ENCODE measurements at regions not wholly inside any gene's neighbourhood (a gene's known extent, or its start where the extent isn't known, plus 50 kb on each side); places are given as distances from the start of the nearest gene placed in this dataset.

DNA sequence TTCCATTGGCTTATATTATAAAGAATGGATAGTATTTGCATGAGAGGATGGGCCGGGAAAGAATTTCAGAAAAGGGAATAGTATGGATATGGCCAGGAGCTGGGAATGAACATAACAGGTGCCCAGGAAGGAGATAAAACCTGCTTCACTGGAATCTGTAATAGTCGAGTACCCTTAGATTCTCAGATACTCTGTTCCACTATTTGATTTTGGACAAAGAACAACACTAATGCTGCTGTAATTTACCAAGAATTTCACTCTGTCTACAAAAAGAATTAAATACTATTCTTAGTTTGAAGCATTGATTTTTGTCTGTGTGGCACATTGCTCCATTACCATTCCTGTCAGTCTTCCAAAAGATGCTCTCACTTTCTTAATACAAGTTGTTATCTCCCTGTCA, 718.2 kb upstream of the LRRN3 start:
- H3K36me3 ChIP-seq (replicated peaks in 1 of 2; ENCODE audit: insufficient read depth in 1 of 2, low read depth in 2 of 2), result no peaks in the 10 kb centered on the region
- ATAC-seq, result no peak
- intact Hi-C loops (cut with DNase I), result no loop called here
- no peaks in the 10 kb centered on the region for H3K9me3 ChIP-seq
- no peak for DNase-seq
- no peak overlapping the region for H3K27ac ChIP-seq
- H3K4me1 ChIP-seq, result no peaks in the 10 kb centered on the region
- TF ChIP-seq, protein P1, sequence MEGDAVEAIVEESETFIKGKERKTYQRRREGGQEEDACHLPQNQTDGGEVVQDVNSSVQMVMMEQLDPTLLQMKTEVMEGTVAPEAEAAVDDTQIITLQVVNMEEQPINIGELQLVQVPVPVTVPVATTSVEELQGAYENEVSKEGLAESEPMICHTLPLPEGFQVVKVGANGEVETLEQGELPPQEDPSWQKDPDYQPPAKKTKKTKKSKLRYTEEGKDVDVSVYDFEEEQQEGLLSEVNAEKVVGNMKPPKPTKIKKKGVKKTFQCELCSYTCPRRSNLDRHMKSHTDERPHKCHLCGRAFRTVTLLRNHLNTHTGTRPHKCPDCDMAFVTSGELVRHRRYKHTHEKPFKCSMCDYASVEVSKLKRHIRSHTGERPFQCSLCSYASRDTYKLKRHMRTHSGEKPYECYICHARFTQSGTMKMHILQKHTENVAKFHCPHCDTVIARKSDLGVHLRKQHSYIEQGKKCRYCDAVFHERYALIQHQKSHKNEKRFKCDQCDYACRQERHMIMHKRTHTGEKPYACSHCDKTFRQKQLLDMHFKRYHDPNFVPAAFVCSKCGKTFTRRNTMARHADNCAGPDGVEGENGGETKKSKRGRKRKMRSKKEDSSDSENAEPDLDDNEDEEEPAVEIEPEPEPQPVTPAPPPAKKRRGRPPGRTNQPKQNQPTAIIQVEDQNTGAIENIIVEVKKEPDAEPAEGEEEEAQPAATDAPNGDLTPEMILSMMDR (IDR thresholded peaks at IDR 0.05), result no peak
- no peak for TF ChIP-seq POLR2A (IDR thresholded peaks at IDR 0.05)
- no peak overlapping the region for H3K4me3 ChIP-seq
- WGBS, 2 donors, result 71 to 81% methylated on average over 2 of the region's 2 CpGs
- no peaks in the 10 kb centered on the region for H3K27me3 ChIP-seq

DNA sequence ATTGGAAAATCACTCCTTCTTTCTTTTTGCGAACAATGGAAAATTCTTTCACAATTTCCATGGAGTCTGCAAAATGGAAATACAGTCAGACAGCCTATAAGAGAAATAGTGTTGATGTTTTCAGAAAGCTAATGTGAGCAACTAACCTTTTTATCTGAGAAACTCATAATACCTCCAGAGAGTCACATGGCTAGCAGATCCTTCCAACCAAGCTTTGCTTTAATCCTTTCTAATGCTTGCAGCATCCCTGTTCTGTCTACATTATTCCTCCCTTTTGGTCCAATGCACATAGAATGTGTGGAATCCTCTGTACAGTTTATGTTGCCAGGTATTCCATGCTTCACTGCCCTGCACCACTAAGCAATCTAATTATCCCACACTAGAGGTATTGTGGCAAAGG, 717.5 kb upstream of the LRRN3 start:
- no peak for TF ChIP-seq POLR2A (IDR thresholded peaks at IDR 0.05)
- TF ChIP-seq, protein P1 (IDR thresholded peaks at IDR 0.05), result no peak
- no peaks in the 10 kb centered on the region for H3K27me3 ChIP-seq
- no peaks in the 10 kb centered on the region for H3K4me1 ChIP-seq
- WGBS, 2 donors, result 82 to 92% methylated on average over 1 of the region's 1 CpG
- DNase-seq (no peak), ATAC-seq (no peak)
- intact Hi-C loops (cut with DNase I), result no loop called here
- H3K9me3 ChIP-seq, result no peaks in the 10 kb centered on the region
- H3K27ac ChIP-seq, result no peak overlapping the region
- no peaks in the 10 kb centered on the region for H3K36me3 ChIP-seq (replicated peaks in 1 of 2; ENCODE audit: insufficient read depth in 1 of 2, low read depth in 2 of 2)
- no peak overlapping the region for H3K4me3 ChIP-seq

DNA sequence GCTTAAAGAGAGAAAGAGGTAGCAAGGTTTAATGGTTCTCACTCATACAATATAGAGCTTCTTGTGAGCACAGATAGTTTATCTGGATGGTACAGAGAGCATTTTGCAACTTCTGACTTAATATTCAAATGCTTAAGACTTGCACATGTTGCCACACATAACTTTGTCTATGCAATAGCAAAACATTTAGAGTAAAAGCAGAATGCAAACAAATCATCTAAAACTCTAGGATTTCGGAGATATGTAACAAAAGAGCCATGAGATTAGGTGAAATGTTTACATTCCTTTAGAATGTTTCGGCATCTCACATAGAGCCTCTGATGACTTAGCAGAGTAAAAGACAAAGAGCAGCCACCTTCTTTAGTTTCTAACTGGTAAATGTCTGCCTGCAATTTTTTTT, 717.1 kb upstream of the LRRN3 start:
- no peaks in the 10 kb centered on the region for H3K4me1 ChIP-seq
- H3K27ac ChIP-seq, result no peak overlapping the region
- intact Hi-C loops (cut with DNase I), result no loop called here
- no peak for ATAC-seq
- WGBS, 2 donors, result 83 to 90% methylated on average over 2 of the region's 2 CpGs
- H3K27me3 ChIP-seq, result no peaks in the 10 kb centered on the region
- H3K4me3 ChIP-seq, result no peak overlapping the region
- no peaks in the 10 kb centered on the region for H3K9me3 ChIP-seq
- no peak for DNase-seq
- H3K36me3 ChIP-seq (replicated peaks in 1 of 2; ENCODE audit: insufficient read depth in 1 of 2, low read depth in 2 of 2), result no peaks in the 10 kb centered on the region
- no peak for TF ChIP-seq POLR2A (IDR thresholded peaks at IDR 0.05)
- TF ChIP-seq, protein P1 (IDR thresholded peaks at IDR 0.05), result no peak

DNA sequence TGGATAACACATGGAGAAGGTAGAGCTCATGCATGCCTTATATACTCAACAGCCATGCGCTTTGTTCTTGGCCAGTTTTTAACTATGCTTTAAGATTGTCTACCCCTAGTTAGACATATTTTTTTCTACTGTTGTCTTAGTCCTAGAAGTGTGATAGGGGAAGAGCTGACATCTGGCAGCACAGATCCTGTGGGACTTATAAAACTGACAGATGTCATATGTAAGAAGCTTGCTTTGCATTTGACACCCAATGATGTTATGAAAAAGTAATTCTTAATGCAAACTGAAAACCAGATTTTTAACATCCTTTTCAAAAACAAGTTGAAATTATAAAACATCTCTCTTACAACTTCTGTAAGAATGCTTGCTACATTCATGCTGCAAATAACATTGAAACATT, 715.9 kb upstream of the LRRN3 start:
- Histone ChIP-seq H3K27me3 (no peaks in the 10 kb centered on the region), H3K36me3 (replicated peaks in 1 of 2; ENCODE audit: insufficient read depth in 1 of 2, low read depth in 2 of 2) (no peaks in the 10 kb centered on the region), H3K27ac (no peak overlapping the region), H3K4me3 (no peak overlapping the region), H3K4me1 (no peaks in the 10 kb centered on the region), H3K9me3 (no peaks in the 10 kb centered on the region)
- no peak for ATAC-seq
- no peak for DNase-seq
- TF ChIP-seq POLR2A (IDR thresholded peaks at IDR 0.05), result no peak
- TF ChIP-seq, protein P1 (IDR thresholded peaks at IDR 0.05), result no peak
- 90 to 95% methylated on average over 1 of the region's 1 CpG for WGBS, 2 donors
- intact Hi-C loops (cut with DNase I), result no loop called here

DNA sequence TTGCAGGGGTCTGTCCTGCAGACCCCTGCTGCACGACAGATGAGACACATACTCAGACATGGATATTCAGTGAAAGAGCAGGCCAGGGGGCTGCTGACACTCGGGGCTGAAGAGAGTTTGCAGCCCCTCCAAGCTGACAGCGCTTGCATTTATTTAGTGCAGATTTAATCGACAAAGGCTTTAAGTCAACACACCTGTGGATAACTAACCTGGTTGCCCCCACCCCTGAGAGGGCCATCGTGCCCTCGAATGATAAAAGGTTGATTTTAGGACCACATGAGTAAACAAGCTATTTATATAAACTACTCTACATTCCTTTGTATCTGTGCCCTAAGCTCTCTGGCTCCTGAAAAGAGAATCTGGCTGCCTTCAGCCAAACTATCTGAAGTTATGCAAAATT, 708.2 kb upstream of the LRRN3 start:
- Histone ChIP-seq H3K36me3 (replicated peaks in 1 of 2; ENCODE audit: insufficient read depth in 1 of 2, low read depth in 2 of 2) (no peaks in the 10 kb centered on the region), H3K9me3 (no peaks in the 10 kb centered on the region), H3K4me1 (no peaks in the 10 kb centered on the region), H3K27ac (no peak overlapping the region), H3K27me3 (no peaks in the 10 kb centered on the region), H3K4me3 (no peak overlapping the region)
- TF ChIP-seq POLR2A (IDR thresholded peaks at IDR 0.05), result no peak
- TF ChIP-seq, protein P1 (IDR thresholded peaks at IDR 0.05), result no peak
- intact Hi-C loops (cut with DNase I), result no loop called here
- DNase-seq (no peak), ATAC-seq (no peak)
- WGBS, 2 donors, result 43 to 48% methylated on average over 6 of the region's 6 CpGs

Measured in body of pancreas (tissue), 4 donors.